PC-9 (cell line): ENCODE measurements at regions not wholly inside any gene's neighbourhood (a gene's known extent, or its start where the extent isn't known, plus 50 kb on each side); places are given as distances from the start of the nearest gene placed in this dataset.

Source experiments
- BruUV-seq: library from RNA; stranded (reverse); fragments of 400-500 nt; replicated peaks from 2 replicates; lab custom pipeline; 2021; lab: Mats Ljungman, UMichigan
- CTCF ChIA-PET: fragments of 300-600 bp; sonication (Branson Sonifier 250); formaldehyde crosslinking; loops from one replicate; lab custom pipeline; 2022; ENCODE audit warnings: antibody characterized with exemption; lab: Charles Lee
- POLR2A ChIA-PET: fragments of 300-600 bp; sonication (Branson Sonifier 250); formaldehyde crosslinking; loops from one replicate; lab custom pipeline; 2022; ENCODE audit warnings: antibody characterized with exemption; ENCODE audit not compliant: unreplicated experiment; lab: Charles Lee
- DNase-seq, 2 experiments: peaks; one replicate each; pipeline versions ENCODE4 v3.0.0 to v3.0.0-alpha.2; 2015 to 2022; ENCODE audit warnings: mixed read lengths in 1 of 2
- H2AFZ ChIP-seq: fragments of 200-600 bp; sonication (generic); 2 replicates; pipeline ENCODE4 v1.8.1; 2017; ENCODE audit warnings: antibody characterized with exemption
- H3F3A ChIP-seq: fragments of 200-600 bp; sonication (generic); 2 replicates; pipeline ENCODE4 v1.8.1; 2017; ENCODE audit warnings: antibody characterized with exemption, mild to moderate bottlenecking, low read depth; ENCODE audit not compliant: insufficient read depth
- H3K27ac ChIP-seq: fragments of 200-600 bp; sonication (generic); 2 replicates; pipeline ENCODE4 v1.6.1; 2016; ENCODE audit warnings: mixed run types
- H3K27me3 ChIP-seq: fragments of 200-600 bp; sonication (generic); 2 replicates; pipeline ENCODE4 v1.6.1; 2016; ENCODE audit warnings: low read depth, mixed run types; ENCODE audit not compliant: insufficient read depth
- H3K36me3 ChIP-seq: fragments of 200-600 bp; sonication (generic); 2 replicates; pipeline ENCODE4 v1.6.1; 2016; ENCODE audit warnings: low read depth, mixed run types
- H3K4me1 ChIP-seq: fragments of 200-600 bp; sonication (generic); replicated peaks from 2 replicates; pipeline ENCODE4 v1.6.1; 2016; ENCODE audit warnings: mixed run types; ENCODE audit not compliant: insufficient read depth
- H3K4me2 ChIP-seq: fragments of 200-600 bp; sonication (generic); 2 replicates; pipeline ENCODE4 v1.6.1; 2017; ENCODE audit warnings: mixed run types
- H3K4me3 ChIP-seq: fragments of 200-600 bp; sonication (generic); 2 replicates; pipeline ENCODE4 v1.6.1; 2016; ENCODE audit warnings: mixed run types
- H3K79me2 ChIP-seq: fragments of 200-600 bp; sonication (generic); 2 replicates; pipeline ENCODE4 v1.6.1; 2017; ENCODE audit warnings: low read depth, mixed run types
- H3K9me2 ChIP-seq: fragments of 200-600 bp; sonication (generic); 2 replicates; pipeline ENCODE4 v1.8.1; 2017; ENCODE audit warnings: mild to moderate bottlenecking; ENCODE audit not compliant: insufficient read depth
- H3K9me3 ChIP-seq: fragments of 200-600 bp; sonication (generic); 2 replicates; pipeline ENCODE4 v1.8.1; 2016; ENCODE audit warnings: low read depth; ENCODE audit not compliant: insufficient read depth
- H4K20me1 ChIP-seq: fragments of 200-600 bp; sonication (generic); 2 replicates; pipeline ENCODE4 v1.8.1; 2017; ENCODE audit not compliant: insufficient read depth
- EZH2 ChIP-seq: fragments of 200-600 bp; sonication (generic); IDR thresholded peaks from 2 replicates; pipeline ENCODE4 v1.8.0; 2017; ENCODE audit warnings: antibody characterized with exemption, low read depth
- intact Hi-C: fragments of 100-400 bp; cut with micrococcal nuclease; formaldehyde crosslinking; loops from one replicate; pipeline ENCODE4 v1.10.0; 2022; ENCODE audit not compliant: unreplicated experiment
- TF ChIP-seq, protein P1 (sequence below): fragments of 200-600 bp; sonication (generic); conservative IDR thresholded peaks from 2 replicates; pipeline ENCODE4 v1.6.1; 2017; ENCODE audit warnings: mixed run types, antibody characterized with exemption, mild to moderate bottlenecking, moderate library complexity

GRCh38 chr2:83376731-83377130 lies 1082.3 kb downstream of the SUCLG1 start:
- Histone ChIP-seq H3K27me3 (no peaks in the 10 kb centered on the region), H3K9me2 (no peaks in the 10 kb centered on the region), H3K79me2 (no peaks in the 10 kb centered on the region), H3K9me3 (no peaks in the 10 kb centered on the region), H3K36me3 (no peaks in the 10 kb centered on the region), H3K4me2 (no peak overlapping the region), H3K4me1 (no peaks in the 10 kb centered on the region), H2AFZ (no peak overlapping the region), H3K27ac (no peak overlapping the region), H3K4me3 (no peak overlapping the region), H4K20me1 (no peaks in the 10 kb centered on the region), H3F3A (no peaks in the 10 kb centered on the region)
- intact Hi-C loops = no loop called here
- BruUV-seq = no TSS peak
- no peak for DNase-seq
- ChIA-PET CTCF (no interaction called here), POLR2A (no interaction called here)
- no peak for TF ChIP-seq EZH2
- TF ChIP-seq, protein P1, sequence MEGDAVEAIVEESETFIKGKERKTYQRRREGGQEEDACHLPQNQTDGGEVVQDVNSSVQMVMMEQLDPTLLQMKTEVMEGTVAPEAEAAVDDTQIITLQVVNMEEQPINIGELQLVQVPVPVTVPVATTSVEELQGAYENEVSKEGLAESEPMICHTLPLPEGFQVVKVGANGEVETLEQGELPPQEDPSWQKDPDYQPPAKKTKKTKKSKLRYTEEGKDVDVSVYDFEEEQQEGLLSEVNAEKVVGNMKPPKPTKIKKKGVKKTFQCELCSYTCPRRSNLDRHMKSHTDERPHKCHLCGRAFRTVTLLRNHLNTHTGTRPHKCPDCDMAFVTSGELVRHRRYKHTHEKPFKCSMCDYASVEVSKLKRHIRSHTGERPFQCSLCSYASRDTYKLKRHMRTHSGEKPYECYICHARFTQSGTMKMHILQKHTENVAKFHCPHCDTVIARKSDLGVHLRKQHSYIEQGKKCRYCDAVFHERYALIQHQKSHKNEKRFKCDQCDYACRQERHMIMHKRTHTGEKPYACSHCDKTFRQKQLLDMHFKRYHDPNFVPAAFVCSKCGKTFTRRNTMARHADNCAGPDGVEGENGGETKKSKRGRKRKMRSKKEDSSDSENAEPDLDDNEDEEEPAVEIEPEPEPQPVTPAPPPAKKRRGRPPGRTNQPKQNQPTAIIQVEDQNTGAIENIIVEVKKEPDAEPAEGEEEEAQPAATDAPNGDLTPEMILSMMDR = no peak

GRCh38 chr2:83370419-83370762 lies 1088.7 kb downstream of the SUCLG1 start:
- Histone ChIP-seq H3K4me1 (no peaks in the 10 kb centered on the region), H3K36me3 (no peaks in the 10 kb centered on the region), H3K27ac (no peak overlapping the region), H3K79me2 (no peaks in the 10 kb centered on the region), H3K4me3 (no peak overlapping the region), H3K27me3 (no peaks in the 10 kb centered on the region), H4K20me1 (no peaks in the 10 kb centered on the region), H3F3A (no peaks in the 10 kb centered on the region), H2AFZ (no peak overlapping the region), H3K4me2 (no peak overlapping the region), H3K9me3 (no peaks in the 10 kb centered on the region), H3K9me2 (no peaks in the 10 kb centered on the region)
- DNase-seq = no peak
- intact Hi-C loops = no loop called here
- BruUV-seq = no TSS peak
- TF ChIP-seq, protein P1 = no peak
- TF ChIP-seq EZH2 = no peak
- ChIA-PET POLR2A (no interaction called here), CTCF (no interaction called here)

DNA sequence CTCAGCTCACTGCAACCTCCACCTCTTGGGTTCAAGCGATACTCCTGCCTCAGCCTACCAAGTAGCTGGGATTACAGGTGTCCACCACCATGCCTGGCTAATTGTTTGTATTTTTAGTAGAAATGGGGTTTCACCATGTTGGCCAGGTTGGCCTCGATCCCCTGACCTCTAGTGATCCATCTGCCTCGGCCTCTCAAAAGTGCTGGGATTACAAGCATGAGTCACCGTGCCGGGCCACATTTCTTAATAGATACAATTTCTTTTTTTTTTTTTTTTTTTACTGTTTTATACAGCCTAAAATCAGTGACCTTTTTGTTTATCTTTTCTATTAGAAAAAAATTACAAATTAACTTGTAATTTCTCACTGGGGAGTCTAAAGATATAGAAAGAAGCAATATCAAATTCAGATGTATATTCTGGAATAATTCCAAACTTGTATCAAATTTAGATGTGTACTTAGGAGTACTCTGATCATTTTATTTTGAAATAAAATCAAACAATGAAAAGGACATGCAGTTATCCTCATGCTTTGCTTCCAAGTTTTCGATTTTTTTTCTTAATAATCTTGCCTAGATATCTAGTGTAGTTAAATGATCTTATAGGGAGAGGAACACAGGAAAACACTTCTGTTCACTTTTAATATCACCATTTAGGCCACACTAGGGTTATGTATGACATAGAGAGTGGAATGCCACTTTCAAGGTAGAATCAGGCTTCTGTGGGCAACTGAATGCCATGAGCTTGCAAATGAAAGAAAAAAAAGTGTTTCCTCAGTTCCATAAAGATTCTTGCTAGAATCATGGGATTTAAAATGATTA lies 1089.3 kb downstream of the SUCLG1 start:
- Histone ChIP-seq H4K20me1 (no peaks in the 10 kb centered on the region), H3K4me3 (no peak overlapping the region), H3K27ac (no peak overlapping the region), H3K9me2 (no peaks in the 10 kb centered on the region), H2AFZ (no peak overlapping the region), H3K79me2 (no peaks in the 10 kb centered on the region), H3K36me3 (no peaks in the 10 kb centered on the region), H3K9me3 (no peaks in the 10 kb centered on the region), H3K27me3 (no peaks in the 10 kb centered on the region), H3F3A (no peaks in the 10 kb centered on the region), H3K4me1 (no peaks in the 10 kb centered on the region), H3K4me2 (no peak overlapping the region)
- TF ChIP-seq, protein P1 = no peak
- no peak for TF ChIP-seq EZH2
- CTCF ChIA-PET = no interaction called here
- no TSS peak for BruUV-seq
- no peak for DNase-seq
- POLR2A ChIA-PET = no interaction called here
- intact Hi-C loops = no loop called here
